ENCODE measurements at regions not wholly inside any gene's neighbourhood (a gene's known extent, or its start where the extent isn't known, plus 50 kb on each side); places are given as distances from the start of the nearest gene placed in this dataset.
A peak's percentile ranks its signal among the peaks of the same experiment; 100 is the strongest.

GRCh38 chr3:110646055-110646454, 425.6 kb upstream of the NECTIN3 start:
- H3K4me3 Mint-ChIP-seq = no peak overlapping the region

GRCh38 chr3:110646496-110646895, 425.1 kb upstream of the NECTIN3 start:
- H3K36me3 Mint-ChIP-seq = no peaks in the 10 kb centered on the region
- TF ChIP-seq, protein P1, sequence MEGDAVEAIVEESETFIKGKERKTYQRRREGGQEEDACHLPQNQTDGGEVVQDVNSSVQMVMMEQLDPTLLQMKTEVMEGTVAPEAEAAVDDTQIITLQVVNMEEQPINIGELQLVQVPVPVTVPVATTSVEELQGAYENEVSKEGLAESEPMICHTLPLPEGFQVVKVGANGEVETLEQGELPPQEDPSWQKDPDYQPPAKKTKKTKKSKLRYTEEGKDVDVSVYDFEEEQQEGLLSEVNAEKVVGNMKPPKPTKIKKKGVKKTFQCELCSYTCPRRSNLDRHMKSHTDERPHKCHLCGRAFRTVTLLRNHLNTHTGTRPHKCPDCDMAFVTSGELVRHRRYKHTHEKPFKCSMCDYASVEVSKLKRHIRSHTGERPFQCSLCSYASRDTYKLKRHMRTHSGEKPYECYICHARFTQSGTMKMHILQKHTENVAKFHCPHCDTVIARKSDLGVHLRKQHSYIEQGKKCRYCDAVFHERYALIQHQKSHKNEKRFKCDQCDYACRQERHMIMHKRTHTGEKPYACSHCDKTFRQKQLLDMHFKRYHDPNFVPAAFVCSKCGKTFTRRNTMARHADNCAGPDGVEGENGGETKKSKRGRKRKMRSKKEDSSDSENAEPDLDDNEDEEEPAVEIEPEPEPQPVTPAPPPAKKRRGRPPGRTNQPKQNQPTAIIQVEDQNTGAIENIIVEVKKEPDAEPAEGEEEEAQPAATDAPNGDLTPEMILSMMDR (IDR thresholded peaks at IDR 0.05; ENCODE audit: unreplicated experiment) = no peak
- peaks cover 15% of the 10 kb centered on the region for H3K4me1 Mint-ChIP-seq
- DNase-seq (ENCODE audit: low spot score in 2 of 2, unreplicated experiment in 2 of 2) = no peak
- H3K9me3 Mint-ChIP-seq = peaks cover 7% of the 10 kb centered on the region
- H3K27me3 Mint-ChIP-seq (ENCODE audit: low read depth) = no peaks in the 10 kb centered on the region
- H3K27ac Mint-ChIP-seq = no peak overlapping the region
- H3K4me3 Mint-ChIP-seq = no peak overlapping the region

More at GRCh38 chr3:110646055-110646454, 425.6 kb upstream of the NECTIN3 start:
- H3K27ac Mint-ChIP-seq = no peak overlapping the region
- H3K9me3 Mint-ChIP-seq = peaks cover 7% of the 10 kb centered on the region
- no peaks in the 10 kb centered on the region for H3K36me3 Mint-ChIP-seq
- DNase-seq (ENCODE audit: low spot score in 2 of 2, unreplicated experiment in 2 of 2) = no peak
- TF ChIP-seq, protein P1 (IDR thresholded peaks at IDR 0.05; ENCODE audit: unreplicated experiment) = no peak
- H3K4me1 Mint-ChIP-seq = peaks cover 15% of the 10 kb centered on the region
- no peaks in the 10 kb centered on the region for H3K27me3 Mint-ChIP-seq (ENCODE audit: low read depth)

- H3K36me3 Mint-ChIP-seq = no peaks in the 10 kb centered on the region
- peaks cover 24% of the 10 kb centered on the region for H3K4me1 Mint-ChIP-seq
- peaks cover 7% of the 10 kb centered on the region for H3K9me3 Mint-ChIP-seq
- TF ChIP-seq, protein P1 (IDR thresholded peaks at IDR 0.05; ENCODE audit: unreplicated experiment) = no peak
- no peaks in the 10 kb centered on the region for H3K27me3 Mint-ChIP-seq (ENCODE audit: low read depth)
- H3K27ac Mint-ChIP-seq = no peak overlapping the region
- no peak for DNase-seq (ENCODE audit: low spot score in 2 of 2, unreplicated experiment in 2 of 2)
- H3K4me3 Mint-ChIP-seq = no peak overlapping the region
These were observed 424.0 kb upstream of the NECTIN3 start for GRCh38 chr3:110647586-110647985.

DNA sequence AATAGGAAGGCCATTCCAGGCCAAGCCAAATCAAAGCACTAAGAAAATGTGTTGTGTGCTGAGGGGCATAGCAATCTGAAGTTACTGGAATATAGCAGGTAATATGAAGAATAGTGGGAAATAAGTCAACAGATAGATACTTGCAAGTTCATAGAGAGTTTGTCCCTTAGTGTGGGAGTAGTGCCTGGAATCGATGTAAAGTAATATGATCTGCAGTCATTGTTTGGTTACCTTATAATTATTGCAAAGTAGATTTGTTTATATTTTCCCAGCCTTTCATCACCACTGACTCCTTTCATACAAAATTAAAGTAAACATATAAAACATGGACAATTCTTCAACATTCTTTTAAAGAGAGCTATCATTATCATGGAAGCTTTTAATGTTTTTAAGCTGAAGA, 420.9 kb upstream of the NECTIN3 start:
- Mint-ChIP-seq H3K4me1 (peaks cover 41% of the 10 kb centered on the region), H3K27me3 (ENCODE audit: low read depth) (no peaks in the 10 kb centered on the region), H3K9me3 (no peaks in the 10 kb centered on the region), H3K27ac (peak overlapping the region; percentile 49), H3K36me3 (no peaks in the 10 kb centered on the region), H3K4me3 (no peak overlapping the region)
- DNase-seq (ENCODE audit: low spot score in 2 of 2, unreplicated experiment in 2 of 2) = no peak
- TF ChIP-seq, protein P1 (IDR thresholded peaks at IDR 0.05; ENCODE audit: unreplicated experiment) = no peak

DNA sequence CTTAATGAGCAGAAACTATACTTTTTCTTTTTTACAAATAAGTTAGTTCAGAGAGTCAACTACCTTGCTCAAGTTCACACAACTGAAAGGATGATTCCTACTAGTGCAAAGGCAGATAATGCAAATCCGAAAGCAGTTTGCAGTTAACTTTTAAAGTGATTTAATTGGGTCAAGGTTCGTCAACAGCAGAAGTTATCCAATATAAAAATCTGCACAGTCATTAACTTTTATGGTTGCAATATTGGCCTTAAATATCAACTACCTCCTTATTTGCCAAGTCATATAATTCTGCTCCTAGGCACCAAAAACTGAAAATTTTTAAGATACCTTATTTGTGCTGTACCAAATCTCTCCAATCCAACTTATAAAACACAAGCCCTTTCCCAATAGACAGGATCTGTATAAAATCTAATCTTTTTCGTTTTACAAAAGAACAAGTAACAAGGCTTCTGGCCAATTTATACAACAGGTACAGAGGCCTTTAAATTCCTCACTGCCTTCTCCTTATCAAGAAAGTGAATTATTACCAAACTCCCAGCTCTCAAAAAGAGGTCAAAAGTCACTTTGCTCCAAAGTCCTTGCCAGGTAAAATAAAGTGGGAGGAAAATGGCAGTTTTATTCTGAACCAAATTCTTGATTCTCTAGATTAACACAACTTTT, 416.6 kb upstream of the NECTIN3 start:
- no peaks in the 10 kb centered on the region for H3K9me3 Mint-ChIP-seq
- H3K4me3 Mint-ChIP-seq = no peak overlapping the region
- H3K4me1 Mint-ChIP-seq = peaks cover 51% of the 10 kb centered on the region
- TF ChIP-seq, protein P1 (IDR thresholded peaks at IDR 0.05; ENCODE audit: unreplicated experiment) = no peak
- H3K27ac Mint-ChIP-seq = peak overlapping the region; percentile 4
- no peaks in the 10 kb centered on the region for H3K36me3 Mint-ChIP-seq
- no peaks in the 10 kb centered on the region for H3K27me3 Mint-ChIP-seq (ENCODE audit: low read depth)
- DNase-seq (ENCODE audit: low spot score in 2 of 2, unreplicated experiment in 2 of 2) = no peak
